ENCODE measurements at regions not wholly inside any gene's neighbourhood (a gene's known extent, or its start where the extent isn't known, plus 50 kb on each side); places are given as distances from the start of the nearest gene placed in this dataset.
"Not testable (repeated sequence)": the region's sequence is repeated elsewhere in the genome, so short reads cannot be mapped to it uniquely, and the experiment has no call there.

DNA sequence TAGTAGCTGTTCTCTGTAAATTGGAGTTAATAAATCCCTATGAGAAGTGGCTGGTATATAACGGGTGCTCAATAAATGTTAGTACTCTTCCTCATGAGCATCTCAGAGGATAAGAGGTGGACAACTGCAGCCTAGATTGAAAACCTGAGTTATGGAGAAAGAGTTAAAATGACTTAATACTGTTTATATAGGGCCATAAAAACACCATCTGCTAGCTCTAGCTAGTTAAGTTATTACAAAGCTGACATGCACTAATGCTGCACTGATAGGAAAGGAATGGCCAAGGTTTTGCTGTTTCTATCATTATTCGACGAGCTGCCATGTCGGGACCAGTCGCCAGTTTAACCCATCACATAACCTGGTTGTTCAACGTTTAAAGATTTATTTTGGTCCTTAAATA lies 72.0 kb upstream of the SEL1L start:
- Histone ChIP-seq H3K36me3 (no peaks in the 10 kb centered on the region), H3K9me3 (no peaks in the 10 kb centered on the region), H3K4me3 (no peak overlapping the region), H3K4me1 (no peaks in the 10 kb centered on the region), H3K27ac (no peak overlapping the region), H3K27me3 (no peaks in the 10 kb centered on the region)
- in situ Hi-C loops (cut with MboI; ENCODE audit: low pct_ligation_motif_present in 1 of 4, low pct_unique_long_range_greater_than_20kb in 1 of 4, low sequenced_read_pairs in 3 of 4) (no loop called here), intact Hi-C loops (cut with DNase I; ENCODE audit: low total_unique reads) (no loop called here)
- 54 to 62% methylated on average over 6 of the region's 6 CpGs for WGBS, 2 donors (ENCODE audit: low coverage in 1 of 2)
- no peak for DNase-seq
- TF ChIP-seq POLR2A (IDR thresholded peaks at IDR 0.05) (no peak), EP300 (IDR thresholded peaks at IDR 0.05; ENCODE audit: low read depth) (no peak), POLR2AphosphoS5 (IDR thresholded peaks at IDR 0.05) (no peak)
- TF ChIP-seq, protein P1, sequence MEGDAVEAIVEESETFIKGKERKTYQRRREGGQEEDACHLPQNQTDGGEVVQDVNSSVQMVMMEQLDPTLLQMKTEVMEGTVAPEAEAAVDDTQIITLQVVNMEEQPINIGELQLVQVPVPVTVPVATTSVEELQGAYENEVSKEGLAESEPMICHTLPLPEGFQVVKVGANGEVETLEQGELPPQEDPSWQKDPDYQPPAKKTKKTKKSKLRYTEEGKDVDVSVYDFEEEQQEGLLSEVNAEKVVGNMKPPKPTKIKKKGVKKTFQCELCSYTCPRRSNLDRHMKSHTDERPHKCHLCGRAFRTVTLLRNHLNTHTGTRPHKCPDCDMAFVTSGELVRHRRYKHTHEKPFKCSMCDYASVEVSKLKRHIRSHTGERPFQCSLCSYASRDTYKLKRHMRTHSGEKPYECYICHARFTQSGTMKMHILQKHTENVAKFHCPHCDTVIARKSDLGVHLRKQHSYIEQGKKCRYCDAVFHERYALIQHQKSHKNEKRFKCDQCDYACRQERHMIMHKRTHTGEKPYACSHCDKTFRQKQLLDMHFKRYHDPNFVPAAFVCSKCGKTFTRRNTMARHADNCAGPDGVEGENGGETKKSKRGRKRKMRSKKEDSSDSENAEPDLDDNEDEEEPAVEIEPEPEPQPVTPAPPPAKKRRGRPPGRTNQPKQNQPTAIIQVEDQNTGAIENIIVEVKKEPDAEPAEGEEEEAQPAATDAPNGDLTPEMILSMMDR (IDR thresholded peaks at IDR 0.05): no peak

DNA sequence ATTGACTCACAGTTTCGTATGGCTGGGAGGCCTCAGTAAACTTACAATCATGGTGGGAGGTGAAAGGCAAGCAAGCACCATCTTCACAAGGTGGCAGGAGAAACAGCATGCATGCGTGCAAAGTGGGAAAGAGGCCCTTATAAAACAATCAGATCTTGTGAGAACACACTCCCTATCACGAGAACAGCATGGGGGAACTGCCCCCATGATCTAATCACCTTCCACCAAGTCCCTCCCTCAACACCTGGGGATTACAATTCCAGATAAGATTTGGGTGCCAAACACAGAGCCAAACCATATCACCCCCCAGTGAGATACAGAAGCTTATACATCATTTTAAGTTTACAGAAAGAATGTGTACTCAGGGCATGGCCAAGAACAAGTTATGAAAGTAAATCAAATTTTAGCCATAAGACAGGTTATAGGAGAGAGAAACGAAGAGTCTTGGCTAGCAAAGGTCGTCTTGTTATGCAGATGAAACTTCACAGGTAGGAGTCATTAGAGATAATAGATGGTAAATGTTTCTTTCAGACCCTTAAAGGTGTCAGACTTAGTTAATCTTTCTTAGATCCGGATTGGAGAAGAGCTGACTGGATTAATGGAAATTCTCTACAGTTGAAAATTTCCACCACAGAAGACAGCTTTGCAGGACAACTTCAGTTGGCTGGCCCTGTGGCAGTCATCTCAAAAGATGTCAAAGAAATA lies 79.8 kb upstream of the SEL1L start:
- 31 to 34% methylated on average over 3 to 6 of the region's 6 CpGs for WGBS, 2 donors (ENCODE audit: low coverage in 1 of 2)
- TF ChIP-seq EP300 (IDR thresholded peaks at IDR 0.05; ENCODE audit: low read depth): no peak
- H3K9me3 ChIP-seq: no peaks in the 10 kb centered on the region
- H3K27ac ChIP-seq: no peak overlapping the region
- no peak for DNase-seq
- H3K4me1 ChIP-seq: no peaks in the 10 kb centered on the region
- no peaks in the 10 kb centered on the region for H3K36me3 ChIP-seq
- intact Hi-C loops (cut with DNase I; ENCODE audit: low total_unique reads): no loop called here
- in situ Hi-C loops (cut with MboI; ENCODE audit: low pct_ligation_motif_present in 1 of 4, low pct_unique_long_range_greater_than_20kb in 1 of 4, low sequenced_read_pairs in 3 of 4): no loop called here
- no peaks in the 10 kb centered on the region for H3K27me3 ChIP-seq
- H3K4me3 ChIP-seq: no peak overlapping the region

DNA sequence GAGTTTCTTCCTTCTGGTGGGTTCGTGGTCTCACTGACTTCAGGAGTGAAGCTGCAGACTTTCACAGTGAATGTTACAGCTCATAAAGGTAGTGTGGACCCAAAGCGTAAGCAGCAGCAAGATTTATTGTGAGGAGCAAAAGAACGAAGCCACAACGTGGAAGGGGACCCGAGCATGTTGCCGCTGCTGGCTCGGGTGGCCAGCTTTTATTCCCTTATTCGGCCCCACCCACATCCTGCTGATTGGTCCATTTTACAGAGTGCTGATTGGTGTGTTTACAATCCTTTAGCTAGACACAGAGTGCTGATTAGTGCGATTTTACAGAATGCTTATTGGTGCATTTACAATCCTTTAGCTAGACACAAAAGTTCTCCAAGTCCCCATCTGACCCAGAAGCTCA lies 80.6 kb upstream of the SEL1L start:
- H3K4me1 ChIP-seq; in situ Hi-C loops (cut with MboI; ENCODE audit: low pct_ligation_motif_present in 1 of 4, low pct_unique_long_range_greater_than_20kb in 1 of 4, low sequenced_read_pairs in 3 of 4); intact Hi-C loops (cut with DNase I; ENCODE audit: low total_unique reads); H3K27me3 ChIP-seq; DNase-seq; H3K27ac ChIP-seq; H3K9me3 ChIP-seq; H3K4me3 ChIP-seq; H3K36me3 ChIP-seq: not testable (repeated sequence)
- 84 to 92% methylated on average over 6 to 9 of the region's 9 CpGs for WGBS, 2 donors (ENCODE audit: low coverage in 1 of 2)

DNA sequence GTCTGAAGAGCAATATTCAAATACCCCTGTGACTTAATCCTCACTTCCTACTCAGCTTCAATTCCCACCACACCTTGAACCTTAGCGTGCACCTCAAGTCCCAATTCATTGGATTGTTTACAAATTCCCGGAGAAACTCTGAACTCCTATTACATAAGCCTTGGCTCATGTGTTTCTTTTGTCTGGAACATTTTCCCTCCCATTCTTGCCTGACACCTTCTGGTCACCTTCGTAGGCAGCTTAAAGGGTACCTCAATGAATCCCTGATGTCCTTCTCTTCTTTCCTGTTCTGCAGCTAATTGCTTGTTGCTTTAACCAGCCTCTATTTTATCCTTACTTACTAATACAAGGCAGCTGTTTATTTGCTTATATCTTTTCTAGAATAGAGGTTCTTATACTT lies 85.0 kb upstream of the SEL1L start:
- H3K4me1 ChIP-seq: no peaks in the 10 kb centered on the region
- DNase-seq: no peak
- H3K27me3 ChIP-seq: no peaks in the 10 kb centered on the region
- intact Hi-C loops (cut with DNase I; ENCODE audit: low total_unique reads): no loop called here
- H3K9me3 ChIP-seq: no peaks in the 10 kb centered on the region
- no peak overlapping the region for H3K27ac ChIP-seq
- no peaks in the 10 kb centered on the region for H3K36me3 ChIP-seq
- H3K4me3 ChIP-seq: no peak overlapping the region
- in situ Hi-C loops (cut with MboI; ENCODE audit: low pct_ligation_motif_present in 1 of 4, low pct_unique_long_range_greater_than_20kb in 1 of 4, low sequenced_read_pairs in 3 of 4): no loop called here
- TF ChIP-seq POLR2AphosphoS5 (IDR thresholded peaks at IDR 0.05) (no peak), POLR2A (IDR thresholded peaks at IDR 0.05) (no peak)
- 23 to 50% methylated on average over 3 of the region's 3 CpGs for WGBS, 2 donors (ENCODE audit: low coverage in 1 of 2)

DNA sequence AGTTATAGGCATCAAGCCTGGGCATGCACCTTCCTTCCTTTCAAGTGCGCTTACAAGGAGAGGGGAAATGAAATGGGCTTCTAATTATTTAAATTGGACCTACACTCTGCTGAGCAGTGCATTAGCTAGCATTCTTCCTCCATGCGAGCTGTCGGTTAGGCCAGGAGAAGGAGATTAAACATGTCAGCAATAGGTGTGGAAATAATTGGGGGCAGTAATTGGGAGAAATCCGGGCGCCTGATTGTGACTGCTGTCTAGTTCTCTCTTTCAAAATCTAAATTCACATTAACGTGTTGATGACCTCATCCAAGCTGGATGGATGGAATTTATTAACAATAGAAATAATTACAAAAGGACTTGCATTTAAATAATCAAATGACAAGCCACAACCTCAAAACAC lies 86.2 kb upstream of the SEL1L start:
- H3K27ac ChIP-seq: no peak overlapping the region
- intact Hi-C loops (cut with DNase I; ENCODE audit: low total_unique reads): no loop called here
- in situ Hi-C loops (cut with MboI; ENCODE audit: low pct_ligation_motif_present in 1 of 4, low pct_unique_long_range_greater_than_20kb in 1 of 4, low sequenced_read_pairs in 3 of 4): no loop called here

DNA sequence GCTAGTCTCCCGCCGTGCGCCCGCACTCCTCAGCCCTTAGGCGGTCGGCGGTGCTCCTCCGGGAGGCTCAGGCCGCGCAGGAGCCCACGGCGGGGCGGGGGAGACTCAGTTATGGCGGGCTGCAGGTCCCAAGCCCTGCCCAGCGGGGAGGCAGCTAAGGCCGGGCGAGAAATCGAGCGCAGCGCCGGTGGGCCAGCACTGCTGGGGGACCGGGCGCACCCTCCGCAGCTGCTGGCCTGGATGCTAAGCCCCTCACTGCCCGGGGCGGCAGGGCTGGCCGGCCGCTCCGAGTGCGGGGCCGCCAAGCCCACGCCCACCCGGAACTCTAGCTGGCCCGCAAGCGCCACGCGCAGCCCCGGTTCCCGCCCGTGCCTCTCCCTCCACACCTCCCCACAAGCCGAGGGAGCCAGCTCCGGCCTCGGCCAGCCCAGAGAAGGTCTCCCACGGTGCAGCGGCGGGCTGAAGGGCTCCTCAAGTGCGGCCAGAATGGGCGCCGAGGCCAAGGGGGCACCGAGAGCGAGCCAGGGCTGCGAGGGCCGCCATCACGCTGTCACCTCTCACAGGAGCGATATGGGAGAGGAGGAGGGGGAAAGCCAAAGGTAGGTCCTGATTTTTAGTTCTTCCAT lies 90.2 kb upstream of the SEL1L start:
- H3K9me3 ChIP-seq; H3K27ac ChIP-seq; H3K36me3 ChIP-seq; intact Hi-C loops (cut with DNase I; ENCODE audit: low total_unique reads); H3K4me1 ChIP-seq; DNase-seq; in situ Hi-C loops (cut with MboI; ENCODE audit: low pct_ligation_motif_present in 1 of 4, low pct_unique_long_range_greater_than_20kb in 1 of 4, low sequenced_read_pairs in 3 of 4); H3K27me3 ChIP-seq; H3K4me3 ChIP-seq: not testable (repeated sequence)
- 83 to 95% methylated on average over 1 to 33 of the region's 55 CpGs for WGBS, 2 donors (ENCODE audit: low coverage in 1 of 2)

More for the DNA sequence above, 86.2 kb upstream of the SEL1L start:
- TF ChIP-seq, protein P1 (IDR thresholded peaks at IDR 0.05): no peak
- TF ChIP-seq POLR2A (IDR thresholded peaks at IDR 0.05) (no peak), EP300 (IDR thresholded peaks at IDR 0.05; ENCODE audit: low read depth) (no peak), POLR2AphosphoS5 (IDR thresholded peaks at IDR 0.05) (no peak)
- no peaks in the 10 kb centered on the region for H3K4me1 ChIP-seq
- DNase-seq: no peak
- 86 to 93% methylated on average over 6 of the region's 6 CpGs for whole genome bisulfite sequencing, 2 donors (ENCODE audit: low coverage in 1 of 2)
- H3K36me3 ChIP-seq: no peaks in the 10 kb centered on the region
- no peaks in the 10 kb centered on the region for H3K27me3 ChIP-seq
- no peaks in the 10 kb centered on the region for H3K9me3 ChIP-seq
- no peak overlapping the region for H3K4me3 ChIP-seq

All from transverse colon (tissue), 4 donors.